DOHH2 (cell line): ENCODE measurements at regions not wholly inside any gene's neighbourhood (a gene's known extent, or its start where the extent isn't known, plus 50 kb on each side); places are given as distances from the start of the nearest gene placed in this dataset.

ENCODE experiments used
- H3F3A ChIP-seq: fragments of 200-600 bp; sonication (generic), shearing (Covaris generic); 2 replicates; pipeline ENCODE4 v1.6.0; 2016; ENCODE audit warnings: antibody characterized with exemption, mild to moderate bottlenecking; ENCODE audit not compliant: control insufficient read depth, insufficient read depth
- H3K27ac ChIP-seq: fragments of 200-600 bp; sonication (generic); 2 replicates; pipeline ENCODE4 v1.5.1; 2014; ENCODE audit warnings: low read depth, mild to moderate bottlenecking, low read length, moderate library complexity
- H3K27me3 ChIP-seq: fragments of 200-600 bp; sonication (generic); 2 replicates; pipeline ENCODE4 v1.6.1; 2014; ENCODE audit warnings: mild to moderate bottlenecking, low read length, mixed read lengths; ENCODE audit not compliant: control insufficient read depth
- H3K36me3 ChIP-seq: fragments of 200-600 bp; sonication (generic); 2 replicates; pipeline ENCODE4 v1.6.1; 2014; ENCODE audit warnings: mild to moderate bottlenecking, low read length, moderate library complexity, mixed read lengths; ENCODE audit not compliant: control insufficient read depth
- H3K4me1 ChIP-seq: fragments of 200-600 bp; sonication (generic); 2 replicates; pipeline ENCODE4 v1.6.1; 2014; ENCODE audit warnings: mild to moderate bottlenecking, low read length, mixed read lengths; ENCODE audit not compliant: control insufficient read depth
- H3K4me2 ChIP-seq: fragments of 200-600 bp; sonication (generic); 2 replicates; pipeline ENCODE4 v1.6.0; 2014; ENCODE audit warnings: mild to moderate bottlenecking, low read length, moderate library complexity
- H3K4me3 ChIP-seq: fragments of 200-600 bp; sonication (generic); 2 replicates; pipeline ENCODE4 v1.5.1; 2014; ENCODE audit warnings: mild to moderate bottlenecking, low read length, mixed read lengths
- H3K79me2 ChIP-seq: fragments of 200-600 bp; sonication (generic); 2 replicates; pipeline ENCODE4 v1.6.1; 2014; ENCODE audit warnings: mild to moderate bottlenecking, low read length, mixed read lengths; ENCODE audit not compliant: control insufficient read depth
- H3K9me2 ChIP-seq: fragments of 200-600 bp; sonication (generic); replicated peaks from 2 replicates; pipeline ENCODE4 v1.6.1; 2014; ENCODE audit warnings: mild to moderate bottlenecking, low read length, mixed read lengths; ENCODE audit not compliant: control insufficient read depth
- H3K9me3 ChIP-seq: fragments of 200-600 bp; sonication (generic); 2 replicates; pipeline ENCODE4 v1.6.1; 2014; ENCODE audit warnings: antibody characterized with exemption, low read length, mixed read lengths; ENCODE audit not compliant: control insufficient read depth, insufficient read depth
- H4K20me1 ChIP-seq: fragments of 200-600 bp; sonication (generic); 2 replicates; pipeline ENCODE4 v1.6.0; 2014; ENCODE audit warnings: low read depth, mild to moderate bottlenecking, antibody characterized with exemption, low read length, moderate library complexity; ENCODE audit not compliant: control insufficient read depth, insufficient read depth
- EZH2phosphoT487 ChIP-seq: fragments of 200-600 bp; sonication (generic); IDR thresholded peaks from 2 replicates; pipeline ENCODE4 v1.6.1; 2017; ENCODE audit warnings: borderline replicate concordance, mild to moderate bottlenecking, antibody characterized with exemption, low read length, moderate library complexity, mixed read lengths
- TF ChIP-seq, protein P1 (sequence below): fragments of 200-600 bp; sonication (generic); IDR thresholded peaks from one replicate; pipeline ENCODE4 v1.5.1; 2014; ENCODE audit warnings: antibody characterized with exemption, mild to moderate bottlenecking, low read depth, low read length; ENCODE audit not compliant: poor library complexity, severe bottlenecking

DNA sequence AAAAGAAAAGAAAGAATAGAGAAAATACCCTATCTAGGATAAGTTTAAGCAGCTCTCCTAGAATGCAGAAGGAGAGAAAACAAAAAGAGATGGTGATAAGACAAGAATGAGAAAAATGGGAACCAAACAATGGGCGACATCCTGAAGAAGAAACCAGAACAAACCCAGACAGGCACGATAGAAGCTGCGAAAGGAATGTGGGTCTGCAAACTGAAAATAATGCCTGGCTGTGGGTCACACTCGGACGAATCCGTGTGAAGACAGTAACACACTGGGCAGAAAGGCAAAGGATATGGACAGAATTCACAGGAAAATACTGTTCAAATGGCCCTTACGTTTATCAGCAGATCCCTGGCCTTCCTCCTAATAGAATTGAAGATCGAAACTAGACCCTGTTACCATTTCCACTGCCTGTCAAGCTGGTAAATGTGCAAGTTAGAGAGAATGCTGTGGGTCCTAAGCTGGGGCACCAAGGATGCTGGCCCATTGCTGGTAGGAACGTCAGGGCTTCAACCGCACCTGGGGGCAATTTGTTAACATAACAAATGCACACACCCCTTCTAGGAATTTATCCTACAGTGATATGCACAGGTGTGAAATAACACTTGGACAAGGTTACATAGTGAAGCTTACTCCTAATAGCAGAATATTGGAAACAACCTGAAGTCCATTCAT lies 117.5 kb upstream of the RFLNA start:
- Histone ChIP-seq H3K36me3 (no peaks in the 10 kb centered on the region), H3K9me3 (no peaks in the 10 kb centered on the region), H3K4me2 (no peak overlapping the region), H4K20me1 (no peaks in the 10 kb centered on the region), H3F3A (no peaks in the 10 kb centered on the region), H3K27ac (no peak overlapping the region), H3K27me3 (no peaks in the 10 kb centered on the region), H3K4me3 (no peak overlapping the region), H3K4me1 (no peaks in the 10 kb centered on the region), H3K79me2 (no peaks in the 10 kb centered on the region), H3K9me2 (no peaks in the 10 kb centered on the region)
- TF ChIP-seq, protein P1, sequence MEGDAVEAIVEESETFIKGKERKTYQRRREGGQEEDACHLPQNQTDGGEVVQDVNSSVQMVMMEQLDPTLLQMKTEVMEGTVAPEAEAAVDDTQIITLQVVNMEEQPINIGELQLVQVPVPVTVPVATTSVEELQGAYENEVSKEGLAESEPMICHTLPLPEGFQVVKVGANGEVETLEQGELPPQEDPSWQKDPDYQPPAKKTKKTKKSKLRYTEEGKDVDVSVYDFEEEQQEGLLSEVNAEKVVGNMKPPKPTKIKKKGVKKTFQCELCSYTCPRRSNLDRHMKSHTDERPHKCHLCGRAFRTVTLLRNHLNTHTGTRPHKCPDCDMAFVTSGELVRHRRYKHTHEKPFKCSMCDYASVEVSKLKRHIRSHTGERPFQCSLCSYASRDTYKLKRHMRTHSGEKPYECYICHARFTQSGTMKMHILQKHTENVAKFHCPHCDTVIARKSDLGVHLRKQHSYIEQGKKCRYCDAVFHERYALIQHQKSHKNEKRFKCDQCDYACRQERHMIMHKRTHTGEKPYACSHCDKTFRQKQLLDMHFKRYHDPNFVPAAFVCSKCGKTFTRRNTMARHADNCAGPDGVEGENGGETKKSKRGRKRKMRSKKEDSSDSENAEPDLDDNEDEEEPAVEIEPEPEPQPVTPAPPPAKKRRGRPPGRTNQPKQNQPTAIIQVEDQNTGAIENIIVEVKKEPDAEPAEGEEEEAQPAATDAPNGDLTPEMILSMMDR = no peak
- TF ChIP-seq EZH2phosphoT487 = no peak

DNA sequence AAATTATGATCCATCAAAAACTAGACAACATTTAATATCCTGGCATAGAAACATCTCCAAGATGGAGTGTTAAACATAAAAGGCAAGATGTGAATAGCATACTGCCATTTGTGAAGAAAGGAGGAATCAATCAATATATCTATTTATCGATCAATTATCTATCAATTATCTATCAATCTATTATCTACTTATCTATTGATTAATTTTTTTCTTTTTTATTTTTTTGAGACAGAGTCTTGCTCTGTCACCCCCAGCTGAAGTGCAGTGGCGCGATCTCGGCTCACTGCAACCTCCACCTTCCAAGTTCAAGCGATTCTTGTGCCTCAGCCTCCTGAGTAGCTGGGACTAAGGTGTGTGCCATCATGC lies 117.0 kb upstream of the RFLNA start:
- TF ChIP-seq, protein P1 = no peak
- Histone ChIP-seq H3K9me2 (no peaks in the 10 kb centered on the region), H4K20me1 (no peaks in the 10 kb centered on the region), H3K27me3 (no peaks in the 10 kb centered on the region), H3K27ac (no peak overlapping the region), H3K4me1 (no peaks in the 10 kb centered on the region), H3K4me2 (no peak overlapping the region), H3K79me2 (no peaks in the 10 kb centered on the region), H3F3A (no peaks in the 10 kb centered on the region), H3K36me3 (no peaks in the 10 kb centered on the region), H3K9me3 (no peaks in the 10 kb centered on the region), H3K4me3 (no peak overlapping the region)

DNA sequence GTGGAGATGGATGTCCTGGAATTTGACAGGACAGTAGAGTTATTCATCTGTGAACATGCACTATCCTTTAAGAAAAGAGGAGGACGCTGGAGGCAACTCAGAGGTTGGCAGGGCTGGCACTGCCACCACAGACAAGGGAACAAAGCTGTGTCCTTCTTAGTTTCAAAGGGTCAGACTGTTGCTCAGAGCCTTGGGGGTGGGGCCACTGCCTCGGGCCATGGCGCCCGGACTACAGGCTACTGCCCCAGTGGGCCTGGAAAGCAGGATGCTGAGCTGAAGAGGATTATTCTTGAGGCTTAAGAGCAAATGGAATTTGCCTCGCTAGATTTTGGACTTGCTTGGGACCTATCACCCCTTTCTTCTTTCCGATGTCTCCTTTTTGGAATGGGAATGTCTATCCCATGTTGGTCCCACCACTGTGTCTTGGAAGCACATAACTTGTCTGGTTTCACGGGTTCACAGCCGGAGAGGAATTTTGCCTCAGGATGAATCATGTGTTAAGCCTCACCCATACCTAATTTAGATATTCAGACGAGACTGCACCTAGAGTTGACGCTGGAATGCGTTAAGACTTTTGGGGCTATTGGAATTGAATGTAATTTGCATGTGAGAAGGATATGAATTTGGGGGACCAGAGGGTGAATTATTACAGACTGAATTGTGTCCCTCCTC lies 114.8 kb upstream of the RFLNA start:
- no peak overlapping the region for H3K4me2 ChIP-seq
- no peaks in the 10 kb centered on the region for H3K27me3 ChIP-seq
- H4K20me1 ChIP-seq = no peaks in the 10 kb centered on the region
- no peaks in the 10 kb centered on the region for H3K9me2 ChIP-seq
- H3K36me3 ChIP-seq = no peaks in the 10 kb centered on the region
- H3K27ac ChIP-seq = no peak overlapping the region
- H3K9me3 ChIP-seq = no peaks in the 10 kb centered on the region
- no peaks in the 10 kb centered on the region for H3K79me2 ChIP-seq
- no peaks in the 10 kb centered on the region for H3F3A ChIP-seq
- no peak overlapping the region for H3K4me3 ChIP-seq
- H3K4me1 ChIP-seq = no peaks in the 10 kb centered on the region
- TF ChIP-seq, protein P1 = no peak
- no peak for TF ChIP-seq EZH2phosphoT487
